HEK293T (cell line): ENCODE measurements at regions not wholly inside any gene's neighbourhood (a gene's known extent, or its start where the extent isn't known, plus 50 kb on each side); places are given as distances from the start of the nearest gene placed in this dataset.

ENCODE experiments used
- ARNT ChIP-seq: fragments of 450-650 bp; IDR thresholded peaks from 2 replicates; pipeline ENCODE4 v1.6.1; 2017; ENCODE audit warnings: mild to moderate bottlenecking
- BHLHE40 ChIP-seq: fragments of 450-650 bp; IDR thresholded peaks from 2 replicates; pipeline ENCODE4 v1.6.1; 2016; ENCODE audit warnings: mild to moderate bottlenecking, moderate library complexity, borderline replicate concordance
- ELF4 ChIP-seq: fragments of 450-650 bp; IDR thresholded peaks from 2 replicates; pipeline ENCODE4 v1.6.1; 2017; ENCODE audit warnings: antibody characterized with exemption
- FOXA1 ChIP-seq: fragments of 450-650 bp; IDR thresholded peaks from 2 replicates; pipeline ENCODE4 v1.6.1; 2016; ENCODE audit warnings: mild to moderate bottlenecking
- FOXK2 ChIP-seq: fragments of 450-650 bp; IDR thresholded peaks from 2 replicates; pipeline ENCODE4 v1.6.1; 2016; ENCODE audit warnings: mild to moderate bottlenecking
- FOXM1 ChIP-seq: fragments of 450-650 bp; IDR thresholded peaks from 2 replicates; pipeline ENCODE4 v1.6.1; 2017; ENCODE audit warnings: mild to moderate bottlenecking, borderline replicate concordance
- HDGF ChIP-seq: fragments of 450-650 bp; IDR thresholded peaks from 2 replicates; pipeline ENCODE4 v1.6.1; 2017; ENCODE audit warnings: antibody characterized with exemption, borderline replicate concordance
- LEF1 ChIP-seq: fragments of 450-650 bp; IDR thresholded peaks from 2 replicates; pipeline ENCODE4 v1.6.1; 2017; ENCODE audit warnings: mild to moderate bottlenecking, borderline replicate concordance
- NFRKB ChIP-seq: fragments of 450-650 bp; IDR thresholded peaks from 2 replicates; pipeline ENCODE4 v1.6.1; 2016; ENCODE audit warnings: mild to moderate bottlenecking, moderate library complexity
- SP1 ChIP-seq: fragments of 450-650 bp; IDR thresholded peaks from 2 replicates; pipeline ENCODE4 v1.6.1; 2017
- TARDBP ChIP-seq: fragments of 450-650 bp; IDR thresholded peaks from 2 replicates; pipeline ENCODE4 v1.6.1; 2016
- ZNF384 ChIP-seq: fragments of 450-650 bp; IDR thresholded peaks from 2 replicates; pipeline ENCODE4 v1.6.1; 2016
- TF ChIP-seq, protein P1 (sequence below): fragments of 450-650 bp; IDR thresholded peaks from 2 replicates; pipeline ENCODE4 v1.6.1; 2016

GRCh38 chr10:20508921-20509320 is 388.2 kb downstream of the NEBL start:
- TF ChIP-seq TARDBP (no peak), FOXM1 (no peak), FOXK2 (no peak), HDGF (no peak), FOXA1 (no peak), ELF4 (no peak), ARNT (no peak), NFRKB (no peak), BHLHE40 (no peak), ZNF384 (no peak), SP1 (no peak), LEF1 (no peak)
- TF ChIP-seq, protein P1, sequence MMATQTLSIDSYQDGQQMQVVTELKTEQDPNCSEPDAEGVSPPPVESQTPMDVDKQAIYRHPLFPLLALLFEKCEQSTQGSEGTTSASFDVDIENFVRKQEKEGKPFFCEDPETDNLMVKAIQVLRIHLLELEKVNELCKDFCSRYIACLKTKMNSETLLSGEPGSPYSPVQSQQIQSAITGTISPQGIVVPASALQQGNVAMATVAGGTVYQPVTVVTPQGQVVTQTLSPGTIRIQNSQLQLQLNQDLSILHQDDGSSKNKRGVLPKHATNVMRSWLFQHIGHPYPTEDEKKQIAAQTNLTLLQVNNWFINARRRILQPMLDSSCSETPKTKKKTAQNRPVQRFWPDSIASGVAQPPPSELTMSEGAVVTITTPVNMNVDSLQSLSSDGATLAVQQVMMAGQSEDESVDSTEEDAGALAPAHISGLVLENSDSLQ: no peak
